Spleen (tissue), 7 donors: ENCODE measurements at regions not wholly inside any gene's neighbourhood (a gene's known extent, or its start where the extent isn't known, plus 50 kb on each side); places are given as distances from the start of the nearest gene placed in this dataset.
"Not testable (repeated sequence)": the region's sequence is repeated elsewhere in the genome, so short reads cannot be mapped to it uniquely, and the experiment has no call there.

Experiments used
- POLR2AphosphoS5 ChIP-seq, 3 donors: sonication (generic); formaldehyde crosslinking; IDR thresholded peaks; one replicate each; pipeline ENCODE4 v1.5.1; 2017; ENCODE audit warnings: antibody characterized with exemption in 3 of 3
- TF ChIP-seq, protein P1 (sequence below), 11 experiments: fragments of 200-600 bp in 7 of 11; fragments of 450-650 bp in 4 of 11; sonication (generic) in 4 of 11; IDR thresholded peaks in 8 of 11; conservative IDR thresholded peaks in 3 of 11; 1 replicate in 7 of 11; 2 replicates in 4 of 11; pipeline versions ENCODE4 v1.4.0 to v1.8.0; 2016 to 2021; ENCODE audit warnings: antibody characterized with exemption in 11 of 11, inconsistent platforms in 4 of 11, mild to moderate bottlenecking in 1 of 11
- donor health status: DM: no; HTN: no; CAD: no; lungs with moderate emphysema.
- donor health status: DM: no; HTN: no; CAD: no.
- donor health status: DM: no; HTN: no; CAD: no.

DNA sequence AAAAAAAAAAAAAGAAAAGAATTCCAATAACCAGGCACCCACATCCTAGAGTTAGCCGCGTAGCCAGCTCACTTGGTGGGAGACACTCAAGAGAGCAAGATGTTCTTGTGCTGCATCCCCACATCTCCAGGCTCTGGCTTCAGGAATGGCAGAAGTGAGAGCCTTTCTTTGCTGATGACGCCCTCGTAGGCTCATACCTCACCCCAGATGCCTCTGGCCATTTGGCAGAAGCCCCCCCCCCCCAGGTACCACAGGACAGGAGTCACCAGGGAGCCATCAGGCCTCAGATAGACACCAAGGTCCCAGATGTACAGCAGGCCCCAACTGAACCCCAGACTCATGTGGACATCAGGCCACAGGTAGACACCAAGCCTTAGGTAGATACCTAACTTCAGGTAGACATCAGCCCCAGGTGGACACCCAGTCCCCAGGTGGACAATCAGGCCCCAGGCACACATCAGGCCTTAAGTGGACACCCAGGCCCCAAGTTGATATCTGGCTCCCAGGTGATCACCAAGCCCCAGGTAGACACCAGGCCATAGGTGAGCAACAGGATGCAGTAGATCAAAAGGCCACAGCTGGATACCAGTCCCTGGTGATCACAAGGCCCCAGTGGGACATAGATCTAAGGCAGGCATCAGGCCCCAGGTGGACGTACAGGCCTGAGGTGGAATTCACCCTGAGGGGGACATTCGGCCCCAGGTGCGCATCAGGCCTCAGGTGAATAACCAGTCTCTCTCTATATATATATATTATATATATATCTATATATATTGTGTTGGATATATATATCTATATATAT, 202.5 kb downstream of the POTEM start:
- TF ChIP-seq POLR2AphosphoS5 (IDR thresholded peaks at IDR 0.05) = not testable (repeated sequence)
- TF ChIP-seq, protein P1, sequence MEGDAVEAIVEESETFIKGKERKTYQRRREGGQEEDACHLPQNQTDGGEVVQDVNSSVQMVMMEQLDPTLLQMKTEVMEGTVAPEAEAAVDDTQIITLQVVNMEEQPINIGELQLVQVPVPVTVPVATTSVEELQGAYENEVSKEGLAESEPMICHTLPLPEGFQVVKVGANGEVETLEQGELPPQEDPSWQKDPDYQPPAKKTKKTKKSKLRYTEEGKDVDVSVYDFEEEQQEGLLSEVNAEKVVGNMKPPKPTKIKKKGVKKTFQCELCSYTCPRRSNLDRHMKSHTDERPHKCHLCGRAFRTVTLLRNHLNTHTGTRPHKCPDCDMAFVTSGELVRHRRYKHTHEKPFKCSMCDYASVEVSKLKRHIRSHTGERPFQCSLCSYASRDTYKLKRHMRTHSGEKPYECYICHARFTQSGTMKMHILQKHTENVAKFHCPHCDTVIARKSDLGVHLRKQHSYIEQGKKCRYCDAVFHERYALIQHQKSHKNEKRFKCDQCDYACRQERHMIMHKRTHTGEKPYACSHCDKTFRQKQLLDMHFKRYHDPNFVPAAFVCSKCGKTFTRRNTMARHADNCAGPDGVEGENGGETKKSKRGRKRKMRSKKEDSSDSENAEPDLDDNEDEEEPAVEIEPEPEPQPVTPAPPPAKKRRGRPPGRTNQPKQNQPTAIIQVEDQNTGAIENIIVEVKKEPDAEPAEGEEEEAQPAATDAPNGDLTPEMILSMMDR (IDR thresholded peaks at IDR 0.05 in 8 of 11, conservative IDR thresholded peaks at IDR 0.05 in 3 of 11) = not testable (repeated sequence)
